ENCODE measurements at regions not wholly inside any gene's neighbourhood (a gene's known extent, or its start where the extent isn't known, plus 50 kb on each side); places are given as distances from the start of the nearest gene placed in this dataset.

DNA sequence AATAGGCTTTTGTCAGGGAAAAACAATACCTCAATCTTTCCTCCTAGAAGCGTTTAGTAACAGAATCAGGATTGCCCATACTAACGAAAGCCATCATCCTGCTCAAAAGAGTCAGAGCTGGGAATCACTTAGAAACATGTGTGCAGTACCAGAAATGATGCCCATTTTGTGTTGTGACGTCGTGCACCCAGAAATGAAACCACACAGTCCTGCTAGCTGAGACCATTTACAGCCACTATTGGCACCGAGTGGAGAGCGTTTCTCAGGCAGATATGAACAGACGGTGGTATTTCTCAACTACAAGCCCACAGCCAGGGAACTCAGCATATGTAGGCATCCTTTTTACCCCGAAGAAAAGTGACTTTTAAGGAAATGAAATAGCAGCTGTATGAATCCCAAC, 284.3 kb upstream of the LRATD1 start:
- BruUV-seq (replicated peaks), result no TSS peak
- DNase-seq (ENCODE audit: low read depth, low spot score) (no peak), ATAC-seq (no peak)
- Histone ChIP-seq H3K36me3 (ENCODE audit: control insufficient read depth, insufficient read depth, low read length) (no peaks in the 10 kb centered on the region; the same call in 1 of the 2 replicates), H3K4me3 (ENCODE audit: low read depth in 2 of 2, low read length in 2 of 2) (no peak overlapping the region), H3K27ac (ENCODE audit: low read length) (no peak overlapping the region), H3K4me1 (ENCODE audit: control insufficient read depth, insufficient read depth, low read length) (no peaks in the 10 kb centered on the region), H3K9me3 (ENCODE audit: control insufficient read depth, insufficient read depth, low read depth, low read length) (no peaks in the 10 kb centered on the region), H3K27me3 (ENCODE audit: control insufficient read depth, insufficient read depth, low read length) (no peaks in the 10 kb centered on the region)
- CTCF ChIA-PET, result no interaction called here
- intact Hi-C loops (cut with micrococcal nuclease; ENCODE audit: unreplicated experiment), result no loop called here
- POLR2A ChIA-PET, result no interaction called here
- in situ Hi-C loops (cut with HindIII; ENCODE audit: low pct_unique_long_range_greater_than_20kb, low sequenced_read_pairs), result no loop called here
- TF ChIP-seq, protein P1, sequence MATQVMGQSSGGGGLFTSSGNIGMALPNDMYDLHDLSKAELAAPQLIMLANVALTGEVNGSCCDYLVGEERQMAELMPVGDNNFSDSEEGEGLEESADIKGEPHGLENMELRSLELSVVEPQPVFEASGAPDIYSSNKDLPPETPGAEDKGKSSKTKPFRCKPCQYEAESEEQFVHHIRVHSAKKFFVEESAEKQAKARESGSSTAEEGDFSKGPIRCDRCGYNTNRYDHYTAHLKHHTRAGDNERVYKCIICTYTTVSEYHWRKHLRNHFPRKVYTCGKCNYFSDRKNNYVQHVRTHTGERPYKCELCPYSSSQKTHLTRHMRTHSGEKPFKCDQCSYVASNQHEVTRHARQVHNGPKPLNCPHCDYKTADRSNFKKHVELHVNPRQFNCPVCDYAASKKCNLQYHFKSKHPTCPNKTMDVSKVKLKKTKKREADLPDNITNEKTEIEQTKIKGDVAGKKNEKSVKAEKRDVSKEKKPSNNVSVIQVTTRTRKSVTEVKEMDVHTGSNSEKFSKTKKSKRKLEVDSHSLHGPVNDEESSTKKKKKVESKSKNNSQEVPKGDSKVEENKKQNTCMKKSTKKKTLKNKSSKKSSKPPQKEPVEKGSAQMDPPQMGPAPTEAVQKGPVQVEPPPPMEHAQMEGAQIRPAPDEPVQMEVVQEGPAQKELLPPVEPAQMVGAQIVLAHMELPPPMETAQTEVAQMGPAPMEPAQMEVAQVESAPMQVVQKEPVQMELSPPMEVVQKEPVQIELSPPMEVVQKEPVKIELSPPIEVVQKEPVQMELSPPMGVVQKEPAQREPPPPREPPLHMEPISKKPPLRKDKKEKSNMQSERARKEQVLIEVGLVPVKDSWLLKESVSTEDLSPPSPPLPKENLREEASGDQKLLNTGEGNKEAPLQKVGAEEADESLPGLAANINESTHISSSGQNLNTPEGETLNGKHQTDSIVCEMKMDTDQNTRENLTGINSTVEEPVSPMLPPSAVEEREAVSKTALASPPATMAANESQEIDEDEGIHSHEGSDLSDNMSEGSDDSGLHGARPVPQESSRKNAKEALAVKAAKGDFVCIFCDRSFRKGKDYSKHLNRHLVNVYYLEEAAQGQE (IDR thresholded peaks at IDR 0.05; ENCODE audit: insufficient read depth in 1 of 2, low read depth in 2 of 2, low read length in 1 of 2), result no peak
- TF ChIP-seq TCF7L2 (IDR thresholded peaks at IDR 0.05; ENCODE audit: low read depth, low read length) (no peak), SIN3A (IDR thresholded peaks at IDR 0.05; ENCODE audit: borderline replicate concordance, insufficient read depth, low read depth, low read length) (no peak), POLR2AphosphoS5 (IDR thresholded peaks at IDR 0.05; ENCODE audit: low read depth, low read length) (no peak)
- TF ChIP-seq, protein P2, sequence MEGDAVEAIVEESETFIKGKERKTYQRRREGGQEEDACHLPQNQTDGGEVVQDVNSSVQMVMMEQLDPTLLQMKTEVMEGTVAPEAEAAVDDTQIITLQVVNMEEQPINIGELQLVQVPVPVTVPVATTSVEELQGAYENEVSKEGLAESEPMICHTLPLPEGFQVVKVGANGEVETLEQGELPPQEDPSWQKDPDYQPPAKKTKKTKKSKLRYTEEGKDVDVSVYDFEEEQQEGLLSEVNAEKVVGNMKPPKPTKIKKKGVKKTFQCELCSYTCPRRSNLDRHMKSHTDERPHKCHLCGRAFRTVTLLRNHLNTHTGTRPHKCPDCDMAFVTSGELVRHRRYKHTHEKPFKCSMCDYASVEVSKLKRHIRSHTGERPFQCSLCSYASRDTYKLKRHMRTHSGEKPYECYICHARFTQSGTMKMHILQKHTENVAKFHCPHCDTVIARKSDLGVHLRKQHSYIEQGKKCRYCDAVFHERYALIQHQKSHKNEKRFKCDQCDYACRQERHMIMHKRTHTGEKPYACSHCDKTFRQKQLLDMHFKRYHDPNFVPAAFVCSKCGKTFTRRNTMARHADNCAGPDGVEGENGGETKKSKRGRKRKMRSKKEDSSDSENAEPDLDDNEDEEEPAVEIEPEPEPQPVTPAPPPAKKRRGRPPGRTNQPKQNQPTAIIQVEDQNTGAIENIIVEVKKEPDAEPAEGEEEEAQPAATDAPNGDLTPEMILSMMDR (IDR thresholded peaks at IDR 0.05), result no peak

DNA sequence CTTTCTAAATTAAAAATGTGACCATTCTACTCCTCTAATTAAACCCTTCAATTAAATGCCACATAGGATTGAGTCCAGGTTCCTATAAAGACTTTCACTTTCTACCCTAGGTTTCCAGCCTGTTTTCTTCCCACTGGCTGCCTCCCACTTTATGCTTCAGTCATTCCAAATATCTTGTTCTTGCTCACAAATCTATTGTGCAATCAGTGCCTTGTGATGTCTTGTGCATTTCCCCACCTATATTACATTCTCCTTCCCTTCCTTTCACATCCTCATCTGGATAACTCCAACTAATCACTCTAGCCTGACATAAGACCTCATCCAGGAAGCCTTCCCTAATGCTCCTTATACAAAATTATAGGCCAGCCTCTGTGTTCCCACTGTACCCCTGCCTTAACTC, 281.7 kb upstream of the LRATD1 start:
- DNase-seq (ENCODE audit: low read depth, low spot score) (no peak), ATAC-seq (no peak)
- Histone ChIP-seq H3K36me3 (ENCODE audit: control insufficient read depth, insufficient read depth, low read length) (no peaks in the 10 kb centered on the region), H3K9me3 (ENCODE audit: control insufficient read depth, insufficient read depth, low read depth, low read length) (no peaks in the 10 kb centered on the region), H3K4me1 (ENCODE audit: control insufficient read depth, insufficient read depth, low read length) (no peaks in the 10 kb centered on the region), H3K27me3 (ENCODE audit: control insufficient read depth, insufficient read depth, low read length) (no peaks in the 10 kb centered on the region), H3K27ac (ENCODE audit: low read length) (no peak overlapping the region), H3K4me3 (ENCODE audit: low read depth in 2 of 2, low read length in 2 of 2) (no peak overlapping the region)
- in situ Hi-C loops (cut with HindIII; ENCODE audit: low pct_unique_long_range_greater_than_20kb, low sequenced_read_pairs) (no loop called here), intact Hi-C loops (cut with micrococcal nuclease; ENCODE audit: unreplicated experiment) (no loop called here)
- TF ChIP-seq, protein P1 (IDR thresholded peaks at IDR 0.05; ENCODE audit: insufficient read depth in 1 of 2, low read depth in 2 of 2, low read length in 1 of 2), result no peak
- TF ChIP-seq SIN3A (IDR thresholded peaks at IDR 0.05; ENCODE audit: borderline replicate concordance, insufficient read depth, low read depth, low read length) (no peak), TCF7L2 (IDR thresholded peaks at IDR 0.05; ENCODE audit: low read depth, low read length) (no peak), POLR2AphosphoS5 (IDR thresholded peaks at IDR 0.05; ENCODE audit: low read depth, low read length) (no peak)
- TF ChIP-seq, protein P2 (IDR thresholded peaks at IDR 0.05), result no peak
- CTCF ChIA-PET, result no interaction called here
- POLR2A ChIA-PET, result no interaction called here
- no TSS peak for BruUV-seq (replicated peaks)

All from Panc1 (cell line).